ENCODE measurements at regions not wholly inside any gene's neighbourhood (a gene's known extent, or its start where the extent isn't known, plus 50 kb on each side); places are given as distances from the start of the nearest gene placed in this dataset.

DNA sequence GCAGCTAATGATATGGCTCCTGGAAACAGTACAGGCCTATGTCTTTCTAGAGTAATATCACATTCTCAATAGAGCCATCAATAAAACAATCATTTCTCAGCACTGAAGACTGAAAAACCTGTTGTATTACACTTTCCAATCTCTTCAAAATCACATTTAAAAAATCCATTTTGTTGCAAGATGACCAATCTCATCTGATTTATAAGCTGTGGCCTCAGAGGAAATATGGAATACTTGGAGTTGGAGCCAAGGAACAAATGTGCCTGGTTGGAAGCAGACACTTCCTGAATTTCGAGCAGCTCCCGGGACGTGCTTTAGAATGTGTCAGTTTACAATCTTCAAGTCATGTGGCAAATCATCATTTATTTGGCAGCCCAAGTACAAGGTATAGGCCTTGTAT, 114.5 kb downstream of the ADCYAP1 start:
- no peak for TF ChIP-seq POLR2AphosphoS5 (IDR thresholded peaks at IDR 0.05; ENCODE audit: low read depth, low read length)
- no peak for TF ChIP-seq POLR2A (IDR thresholded peaks at IDR 0.05; ENCODE audit: low read depth, low read length)
- no peak for TF ChIP-seq TAF1 (IDR thresholded peaks at IDR 0.05; ENCODE audit: low read depth, low read length)
- no peak for TF ChIP-seq SPI1 (IDR thresholded peaks at IDR 0.05; ENCODE audit: low read depth, low read length)
- TF ChIP-seq PAX5 (IDR thresholded peaks at IDR 0.05; ENCODE audit: insufficient read depth, low read length, severe bottlenecking) = no peak

Measured in GM12891 (cell line).